GM10248 (cell line): ENCODE measurements at regions not wholly inside any gene's neighbourhood (a gene's known extent, or its start where the extent isn't known, plus 50 kb on each side); places are given as distances from the start of the nearest gene placed in this dataset.

ENCODE experiments used
- CTCF ChIA-PET: fragments of 300-600 bp; sonication (Branson Sonifier 250); formaldehyde crosslinking; extraction: SDS; loops from one replicate; lab custom pipeline; 2021; ENCODE audit warnings: antibody characterized with exemption; lab: Yijun Ruan, JAX
- POLR2A ChIA-PET: fragments of 350-650 bp; sonication (Branson Sonifier 250); formaldehyde crosslinking; extraction: SDS; loops from one replicate; lab custom pipeline; 2020; ENCODE audit warnings: antibody characterized with exemption; lab: Yijun Ruan, JAX
- DNase-seq: peaks from one replicate; pipeline ENCODE4 v3.0.0; 2012; ENCODE audit errors: extremely low spot score
- CTCF ChIP-seq: IDR thresholded peaks from 2 replicates; pipeline ENCODE4 v1.5.1; 2012; ENCODE audit warnings: mild to moderate bottlenecking, low read depth; ENCODE audit errors: extremely low read depth, missing control alignments, control extremely low read depth

GRCh38 chr18:30481871-30482270, 560.7 kb downstream of the DSC3 start:
- ChIA-PET CTCF (no interaction called here), POLR2A (no interaction called here)
- DNase-seq, result no peak
- TF ChIP-seq CTCF, result no peak

GRCh38 chr18:30469091-30469490, 573.5 kb downstream of the DSC3 start:
- TF ChIP-seq CTCF, result no peak
- DNase-seq, result no peak
- ChIA-PET CTCF (interaction anchor here (0.8 to 1.8 kb wide), 2 partner anchors 8 to 19 kb away, joined by 3 to 5 read pairs; no protein-coding TSS in a partner anchor), POLR2A (no interaction called here)

GRCh38 chr18:30465096-30465495, 577.4 kb downstream of the DSC3 start:
- TF ChIP-seq CTCF, result no peak
- no peak for DNase-seq
- POLR2A ChIA-PET, result no interaction called here
- CTCF ChIA-PET, result no interaction called here

GRCh38 chr18:30457156-30457555, 585.4 kb downstream of the DSC3 start:
- ChIA-PET CTCF (no interaction called here), POLR2A (no interaction called here)
- no peak for TF ChIP-seq CTCF
- no peak for DNase-seq

GRCh38 chr18:30455741-30456140, 586.8 kb downstream of the DSC3 start:
- CTCF ChIA-PET, result interaction anchor here (0.7 to 1.6 kb wide), 4 partner anchors 9 to 18 kb away, joined by 3 to 6 read pairs (median 3); no protein-coding TSS in a partner anchor
- DNase-seq, result no peak
- TF ChIP-seq CTCF, result no peak
- POLR2A ChIA-PET, result no interaction called here

GRCh38 chr18:30454920-30455319, 587.6 kb downstream of the DSC3 start:
- ChIA-PET POLR2A (no interaction called here), CTCF (interaction anchor here (1.0 to 1.6 kb wide), 4 partner anchors 8 to 19 kb away, joined by 3 to 6 read pairs (median 4); no protein-coding TSS in a partner anchor)
- no peak for TF ChIP-seq CTCF
- no peak for DNase-seq
